ENCODE measurements at regions not wholly inside any gene's neighbourhood (a gene's known extent, or its start where the extent isn't known, plus 50 kb on each side); places are given as distances from the start of the nearest gene placed in this dataset.

GRCh38 chr7:41145656-41146055, 557.2 kb downstream of the INHBA start:
- no peak for TF ChIP-seq CTCF (IDR thresholded peaks at IDR 0.05; ENCODE audit: insufficient read depth, low read length, poor library complexity, severe bottlenecking)
- no peaks in the 10 kb centered on the region for H3K36me3 ChIP-seq (ENCODE audit: control insufficient read depth, insufficient read depth, low read length)
- no peaks in the 10 kb centered on the region for H3K27me3 ChIP-seq (ENCODE audit: control insufficient read depth, insufficient read depth, low read length)
- no peak overlapping the region for H3K4me3 ChIP-seq (ENCODE audit: low read depth, low read length)
- no peak for DNase-seq (ENCODE audit: low read depth)

GRCh38 chr7:41142904-41143473, 559.9 kb downstream of the INHBA start:
- no peaks in the 10 kb centered on the region for H3K36me3 ChIP-seq (ENCODE audit: control insufficient read depth, insufficient read depth, low read length)
- H3K27me3 ChIP-seq (ENCODE audit: control insufficient read depth, insufficient read depth, low read length): no peaks in the 10 kb centered on the region
- no peak for DNase-seq (ENCODE audit: low read depth)
- H3K4me3 ChIP-seq (ENCODE audit: low read depth, low read length): no peak overlapping the region
- TF ChIP-seq CTCF (IDR thresholded peaks at IDR 0.05; ENCODE audit: insufficient read depth, low read length, poor library complexity, severe bottlenecking): no peak

GRCh38 chr7:41139789-41140188, 563.1 kb downstream of the INHBA start:
- TF ChIP-seq CTCF (IDR thresholded peaks at IDR 0.05; ENCODE audit: insufficient read depth, low read length, poor library complexity, severe bottlenecking): no peak
- H3K36me3 ChIP-seq (ENCODE audit: control insufficient read depth, insufficient read depth, low read length): no peaks in the 10 kb centered on the region
- no peak overlapping the region for H3K4me3 ChIP-seq (ENCODE audit: low read depth, low read length)
- no peak for DNase-seq (ENCODE audit: low read depth)
- H3K27me3 ChIP-seq (ENCODE audit: control insufficient read depth, insufficient read depth, low read length): no peaks in the 10 kb centered on the region

- no peak for DNase-seq (ENCODE audit: low read depth)
- no peak overlapping the region for H3K4me3 ChIP-seq (ENCODE audit: low read depth, low read length)
- no peaks in the 10 kb centered on the region for H3K27me3 ChIP-seq (ENCODE audit: control insufficient read depth, insufficient read depth, low read length)
- no peaks in the 10 kb centered on the region for H3K36me3 ChIP-seq (ENCODE audit: control insufficient read depth, insufficient read depth, low read length)
- no peak for TF ChIP-seq CTCF (IDR thresholded peaks at IDR 0.05; ENCODE audit: insufficient read depth, low read length, poor library complexity, severe bottlenecking)
Observed at GRCh38 chr7:41136551-41136950, 566.3 kb downstream of the INHBA start.

- DNase-seq (ENCODE audit: low read depth): no peak
- H3K4me3 ChIP-seq (ENCODE audit: low read depth, low read length): no peak overlapping the region
- H3K27me3 ChIP-seq (ENCODE audit: control insufficient read depth, insufficient read depth, low read length): no peaks in the 10 kb centered on the region
- H3K36me3 ChIP-seq (ENCODE audit: control insufficient read depth, insufficient read depth, low read length): no peaks in the 10 kb centered on the region
- TF ChIP-seq CTCF (IDR thresholded peaks at IDR 0.05; ENCODE audit: insufficient read depth, low read length, poor library complexity, severe bottlenecking): no peak
Observed at GRCh38 chr7:41135511-41135910, 567.4 kb downstream of the INHBA start.

All from kidney epithelial cell (primary cell).